Lower leg skin (tissue), 4 donors: ENCODE measurements at regions not wholly inside any gene's neighbourhood (a gene's known extent, or its start where the extent isn't known, plus 50 kb on each side); places are given as distances from the start of the nearest gene placed in this dataset.

Experiments
- DNase-seq, 2 donors: peaks; one replicate each; pipeline ENCODE4 v3.0.0-alpha.2; 2019; ENCODE audit warnings: low spot score in 2 of 2
- H3K4me3 ChIP-seq: fragments of 200-600 bp; sonication (generic); 2 replicates; pipeline ENCODE4 v1.5.1; 2017; ENCODE audit warnings: mild to moderate bottlenecking, low read depth; ENCODE audit not compliant: poor library complexity, severe bottlenecking
- CTCF ChIP-seq, 3 donors: fragments of 450-650 bp; IDR thresholded peaks; one replicate each; pipeline ENCODE4 v1.5.1; 2016; ENCODE audit warnings: antibody characterized with exemption in 3 of 3, mild to moderate bottlenecking in 3 of 3, moderate library complexity in 2 of 3
- POLR2A ChIP-seq, 2 donors: fragments of 450-650 bp; IDR thresholded peaks; one replicate each; pipeline ENCODE4 v1.6.1; 2016 to 2017; ENCODE audit warnings: antibody characterized with exemption in 2 of 2, mild to moderate bottlenecking in 1 of 2, moderate library complexity in 1 of 2
- WGBS, 2 donors: methylation state at CpG; one replicate each; pipeline ENCODE4 v1.1.5; 2018; 5-methylcytosine and 5-hydroxymethylcytosine counted together
- intact Hi-C: fragments of 100-400 bp; cut with DNase I; formaldehyde crosslinking; loops from one replicate; pipeline ENCODE4 v1.15.0; 2023; ENCODE audit warnings: low total_unique reads

GRCh38 chr20:48153103-48153502 is 367.8 kb upstream of the SULF2 start:
- intact Hi-C loops = no loop called here
- TF ChIP-seq CTCF (IDR thresholded peaks at IDR 0.05) (no peak), POLR2A (IDR thresholded peaks at IDR 0.05) (no peak)
- H3K4me3 ChIP-seq = no peak overlapping the region
- WGBS, 2 donors = 85 to 92% methylated on average over 10 of the region's 10 CpGs
- no peak for DNase-seq

GRCh38 chr20:48150568-48150967 is 365.3 kb upstream of the SULF2 start:
- TF ChIP-seq POLR2A (IDR thresholded peaks at IDR 0.05) = no peak
- no peak for TF ChIP-seq CTCF (IDR thresholded peaks at IDR 0.05)
- 88 to 92% methylated on average over 7 of the region's 7 CpGs for WGBS, 2 donors
- intact Hi-C loops = no loop called here
- H3K4me3 ChIP-seq = no peak overlapping the region
- DNase-seq = no peak

GRCh38 chr20:48149902-48150301 is 364.6 kb upstream of the SULF2 start:
- intact Hi-C loops = no loop called here
- WGBS, 2 donors = 84 to 85% methylated on average over 15 of the region's 15 CpGs
- TF ChIP-seq POLR2A (IDR thresholded peaks at IDR 0.05) (no peak), CTCF (IDR thresholded peaks at IDR 0.05) (no peak)
- H3K4me3 ChIP-seq = no peak overlapping the region
- DNase-seq = no peak

DNA sequence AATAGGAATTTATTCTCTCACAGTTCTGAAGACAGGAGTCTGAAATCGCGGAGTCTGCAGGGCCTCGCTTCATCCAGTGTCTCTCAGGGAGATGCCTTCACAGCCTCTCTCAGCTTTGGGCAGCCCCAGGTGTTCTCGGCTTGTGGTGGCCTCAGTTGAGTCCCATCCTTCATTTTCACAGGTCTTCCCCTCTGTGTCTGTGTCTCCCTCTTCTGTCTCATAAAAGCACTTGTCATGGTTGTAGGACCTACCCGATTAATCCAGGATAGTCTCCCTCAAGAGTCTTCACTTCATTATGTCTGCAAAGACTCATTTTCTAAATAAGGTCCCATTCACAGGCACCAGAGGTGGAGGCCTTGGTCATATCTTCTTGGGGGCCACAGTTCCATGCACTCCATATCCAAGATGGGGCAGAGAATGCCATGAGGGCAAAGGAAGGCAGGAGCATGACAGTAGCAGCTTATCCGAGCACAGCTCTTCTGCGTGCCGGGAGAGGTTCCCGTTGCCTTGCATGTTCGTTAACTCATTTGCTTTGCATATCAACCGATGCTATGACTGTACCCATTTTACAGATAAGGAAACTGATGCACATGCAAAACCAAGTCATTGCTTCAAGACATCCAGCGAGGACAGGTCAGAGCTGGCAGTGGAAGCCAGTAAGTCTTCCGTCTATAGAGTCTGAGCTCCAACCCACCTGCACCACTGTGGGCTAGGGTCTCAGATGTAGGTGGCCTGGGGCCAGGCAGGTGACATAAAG is 363.8 kb upstream of the SULF2 start:
- no peak overlapping the region for H3K4me3 ChIP-seq
- DNase-seq = no peak
- intact Hi-C loops = no loop called here
- 94 to 95% methylated on average over 13 of the region's 13 CpGs for WGBS, 2 donors
- no peak for TF ChIP-seq CTCF (IDR thresholded peaks at IDR 0.05)
- TF ChIP-seq POLR2A (IDR thresholded peaks at IDR 0.05) = no peak

DNA sequence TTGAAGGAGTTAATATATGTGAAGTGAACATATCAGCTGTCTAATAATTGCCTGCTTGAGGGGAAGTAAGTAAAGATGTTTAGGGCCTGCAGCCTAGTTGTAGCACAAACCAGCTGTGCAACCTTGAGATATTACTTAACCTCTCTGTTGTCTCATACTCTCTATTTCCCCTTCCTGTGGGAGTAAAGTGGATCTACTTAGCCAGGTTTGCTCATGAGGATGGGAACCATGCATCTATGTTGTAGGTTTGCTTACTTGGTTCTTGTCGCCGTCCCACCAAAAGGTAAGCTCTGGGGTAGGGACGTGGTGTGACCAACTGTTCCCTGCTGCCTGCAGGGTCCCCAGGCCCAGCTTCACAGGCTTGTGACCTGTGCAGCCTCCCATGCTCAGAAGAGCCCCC is 362.7 kb upstream of the SULF2 start:
- DNase-seq = no peak
- no peak overlapping the region for H3K4me3 ChIP-seq
- TF ChIP-seq POLR2A (IDR thresholded peaks at IDR 0.05) = no peak
- TF ChIP-seq CTCF (IDR thresholded peaks at IDR 0.05) = no peak
- WGBS, 2 donors = 94 to 100% methylated on average over 3 of the region's 3 CpGs
- intact Hi-C loops = no loop called here

- WGBS, 2 donors = 79 to 86% methylated on average over 10 of the region's 10 CpGs
These were observed 362.0 kb upstream of the SULF2 start for GRCh38 chr20:48147311-48147710.

More at GRCh38 chr20:48147311-48147710, 362.0 kb upstream of the SULF2 start:
- intact Hi-C loops = no loop called here
- DNase-seq = no peak
- no peak for TF ChIP-seq CTCF (IDR thresholded peaks at IDR 0.05)
- TF ChIP-seq POLR2A (IDR thresholded peaks at IDR 0.05) = no peak
- no peak overlapping the region for H3K4me3 ChIP-seq
